DND-41 (cell line): ENCODE measurements at regions not wholly inside any gene's neighbourhood (a gene's known extent, or its start where the extent isn't known, plus 50 kb on each side); places are given as distances from the start of the nearest gene placed in this dataset.

Experiments used
- ATAC-seq: fragments of 200-7000 bp; cut with Tn5 transposase; 3 replicates; pipeline ENCODE4 v1.9.1; 2021; ENCODE audit warnings: low read depth; ENCODE audit not compliant: insufficient read depth
- DNase-seq: peaks from one replicate; pipeline ENCODE4 v3.0.0-alpha.2; 2020
- H2AFZ ChIP-seq: 2 replicates; pipeline ENCODE4 v1.6.0; 2012; ENCODE audit warnings: low read depth, low read length
- H3K27ac ChIP-seq: 2 replicates; pipeline ENCODE4 v1.5.1; 2012; ENCODE audit warnings: low read length, inconsistent platforms
- H3K27me3 ChIP-seq: fragments of 200-600 bp; sonication (generic); 2 replicates; pipeline ENCODE4 v1.6.0; 2012; ENCODE audit warnings: low read length, mild to moderate bottlenecking, inconsistent platforms; ENCODE audit not compliant: insufficient read depth, poor library complexity
- H3K36me3 ChIP-seq: 2 replicates; pipeline ENCODE4 v1.5.1; 2012; ENCODE audit warnings: low read length, inconsistent platforms; ENCODE audit not compliant: insufficient read depth
- H3K4me1 ChIP-seq: 2 replicates; pipeline ENCODE4 v1.5.1; 2012; ENCODE audit warnings: mild to moderate bottlenecking, low read length; ENCODE audit not compliant: insufficient read depth
- H3K4me2 ChIP-seq: 2 replicates; pipeline ENCODE4 v1.6.0; 2012; ENCODE audit warnings: mild to moderate bottlenecking, moderate library complexity, low read length, inconsistent platforms; ENCODE audit not compliant: insufficient read depth
- H3K4me3 ChIP-seq, 2 experiments: fragments of 200-600 bp in 1 of 2; shearing (Covaris generic) in 1 of 2; 2 replicates each; pipeline ENCODE4 v1.5.1; 2012 to 2016; ENCODE audit warnings: inconsistent platforms in 2 of 2, low read length in 2 of 2, mild to moderate bottlenecking in 2 of 2, low read depth in 1 of 2, moderate library complexity in 1 of 2
- H3K79me2 ChIP-seq: 2 replicates; pipeline ENCODE4 v1.6.0; 2012; ENCODE audit warnings: low read length, inconsistent platforms; ENCODE audit not compliant: insufficient read depth
- H3K9ac ChIP-seq: 2 replicates; pipeline ENCODE4 v1.6.0; 2012; ENCODE audit warnings: low read depth, mild to moderate bottlenecking, inconsistent platforms, low read length, moderate library complexity
- H3K9me3 ChIP-seq: 2 replicates; pipeline ENCODE4 v1.5.1; 2012; ENCODE audit warnings: low read length, moderate library complexity, mild to moderate bottlenecking, inconsistent platforms; ENCODE audit not compliant: insufficient read depth, severe bottlenecking
- H4K20me1 ChIP-seq: 2 replicates; pipeline ENCODE4 v1.6.0; 2012; ENCODE audit warnings: low read length; ENCODE audit not compliant: insufficient read depth
- CTCF ChIP-seq: IDR thresholded peaks from 2 replicates; pipeline ENCODE4 v1.5.1; 2012; ENCODE audit warnings: borderline replicate concordance, low read length, moderate library complexity, mild to moderate bottlenecking; ENCODE audit not compliant: poor library complexity, severe bottlenecking; ENCODE audit errors: extremely low read depth
- EZH2 ChIP-seq: IDR thresholded peaks from 3 replicates; pipeline ENCODE4 v1.6.1; 2012; ENCODE audit warnings: borderline replicate concordance, low read depth, mild to moderate bottlenecking, moderate library complexity, low read length, inconsistent platforms; ENCODE audit not compliant: severe bottlenecking

DNA sequence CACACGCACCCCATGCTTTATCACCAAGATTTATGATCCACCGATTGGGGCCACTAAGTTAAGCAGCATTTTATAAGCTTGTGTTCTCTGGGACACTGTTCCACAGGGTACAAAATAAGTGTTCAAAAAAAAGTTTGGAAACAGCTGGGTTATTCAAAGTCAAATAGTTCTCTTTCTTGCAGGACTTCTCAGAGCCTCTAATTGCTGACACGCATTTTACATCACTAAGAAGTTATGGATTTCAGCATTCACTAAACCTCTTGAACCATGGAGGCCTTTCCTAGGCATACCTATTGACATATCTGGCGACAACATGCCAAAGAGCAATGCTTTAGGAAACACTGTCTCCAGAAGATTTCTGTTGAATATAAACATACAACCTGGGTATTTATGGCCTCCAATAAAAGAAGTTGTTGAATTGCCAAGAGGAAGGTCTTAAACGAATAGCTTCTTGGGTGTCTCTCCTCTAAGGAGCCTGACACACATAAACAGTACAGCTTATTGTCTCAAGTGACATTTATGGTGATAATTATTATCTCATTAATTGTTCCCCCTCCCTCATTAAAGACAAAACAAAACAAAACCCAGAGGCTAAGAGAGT is 147.1 kb upstream of the ARHGAP20 start:
- no peak overlapping the region for H3K9ac ChIP-seq
- no peak overlapping the region for H3K4me3 ChIP-seq
- no peaks in the 10 kb centered on the region for H3K4me1 ChIP-seq

DNA sequence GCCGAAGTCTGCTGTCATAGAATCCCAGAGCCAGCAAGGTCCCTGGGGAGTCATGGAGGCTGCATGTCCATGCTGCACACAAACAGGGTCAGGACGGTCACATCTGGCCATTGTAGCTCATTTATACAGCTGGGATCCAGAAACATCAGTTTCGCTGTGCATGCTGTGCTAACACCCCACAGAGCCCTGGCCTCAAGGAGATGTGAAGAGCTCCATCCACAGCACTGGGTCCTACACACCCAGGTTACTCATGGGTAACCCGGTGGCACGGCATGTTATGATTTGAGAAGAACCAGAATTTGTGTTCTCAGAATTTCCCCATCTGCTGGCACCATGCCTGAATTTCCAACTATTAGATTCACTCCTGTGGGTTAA is 146.3 kb upstream of the ARHGAP20 start:
- Histone ChIP-seq H3K36me3 (no peaks in the 10 kb centered on the region), H3K27me3 (no peaks in the 10 kb centered on the region), H3K4me1 (no peaks in the 10 kb centered on the region), H3K4me2 (no peak overlapping the region), H3K9ac (no peak overlapping the region), H3K27ac (no peak overlapping the region), H4K20me1 (no peaks in the 10 kb centered on the region), H3K9me3 (no peaks in the 10 kb centered on the region), H3K79me2 (no peaks in the 10 kb centered on the region), H3K4me3 (no peak overlapping the region), H2AFZ (no peak overlapping the region)
- no peak for DNase-seq
- TF ChIP-seq EZH2 (no peak), CTCF (no peak)
- ATAC-seq, result no peak

More for the DNA sequence above, 147.1 kb upstream of the ARHGAP20 start:
- Histone ChIP-seq H3K9me3 (no peaks in the 10 kb centered on the region), H3K27ac (no peak overlapping the region), H3K4me2 (no peak overlapping the region), H3K27me3 (no peaks in the 10 kb centered on the region), H2AFZ (no peak overlapping the region), H3K36me3 (no peaks in the 10 kb centered on the region), H3K79me2 (no peaks in the 10 kb centered on the region), H4K20me1 (no peaks in the 10 kb centered on the region)
- TF ChIP-seq CTCF (no peak), EZH2 (no peak)
- DNase-seq (no peak), ATAC-seq (no peak)

DNA sequence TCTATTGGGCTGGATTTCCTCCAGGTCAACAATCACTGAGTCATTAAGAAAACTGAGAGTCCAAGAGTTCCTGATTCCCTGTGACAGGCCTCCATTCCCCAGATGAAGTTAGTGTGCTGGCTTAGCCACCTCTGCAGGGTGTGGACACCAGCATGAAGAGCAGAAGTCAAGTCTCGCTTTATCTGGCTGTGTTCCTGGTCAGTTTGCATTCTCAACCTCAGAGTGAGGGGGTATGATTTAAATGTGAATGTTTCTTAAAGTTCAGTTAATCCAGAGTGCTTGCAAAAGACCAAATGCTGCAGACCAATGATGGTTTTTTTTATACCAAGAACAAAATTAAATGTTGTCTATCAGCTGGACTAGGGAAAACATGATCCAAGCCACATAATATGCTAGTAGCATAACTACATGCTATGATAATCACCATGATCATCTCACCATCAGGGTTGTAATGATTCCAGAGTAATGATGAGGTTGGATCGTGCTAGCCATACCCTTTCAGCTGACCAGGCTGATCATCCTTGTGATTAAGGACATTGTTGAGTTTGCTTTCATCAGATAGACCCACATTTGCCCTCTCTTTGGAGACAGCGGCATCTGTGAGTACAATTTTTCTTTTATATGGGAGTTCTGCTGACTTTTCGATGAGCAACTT is 145.8 kb upstream of the ARHGAP20 start:
- no peak overlapping the region for H3K4me2 ChIP-seq
- H3K9me3 ChIP-seq, result no peaks in the 10 kb centered on the region

More for the DNA sequence above, 145.8 kb upstream of the ARHGAP20 start:
- Histone ChIP-seq H3K9ac (no peak overlapping the region), H3K36me3 (no peaks in the 10 kb centered on the region), H3K79me2 (no peaks in the 10 kb centered on the region), H4K20me1 (no peaks in the 10 kb centered on the region), H2AFZ (no peak overlapping the region), H3K27ac (no peak overlapping the region), H3K4me3 (no peak overlapping the region), H3K27me3 (no peaks in the 10 kb centered on the region), H3K4me1 (no peaks in the 10 kb centered on the region)
- DNase-seq (no peak), ATAC-seq (no peak)
- no peak for TF ChIP-seq EZH2
- no peak for TF ChIP-seq CTCF
